WI38 (cell line): ENCODE measurements at regions not wholly inside any gene's neighbourhood (a gene's known extent, or its start where the extent isn't known, plus 50 kb on each side); places are given as distances from the start of the nearest gene placed in this dataset.

Source experiments
- H3K4me3 ChIP-seq: 2 replicates; pipeline ENCODE4 v1.5.1; 2011; ENCODE audit warnings: low read depth, mild to moderate bottlenecking, control low read depth, low read length
- TF ChIP-seq, protein P1 (sequence below): IDR thresholded peaks from 2 replicates; pipeline ENCODE4 v1.5.1; 2012; ENCODE audit warnings: low read depth, mild to moderate bottlenecking, control low read depth, low read length

DNA sequence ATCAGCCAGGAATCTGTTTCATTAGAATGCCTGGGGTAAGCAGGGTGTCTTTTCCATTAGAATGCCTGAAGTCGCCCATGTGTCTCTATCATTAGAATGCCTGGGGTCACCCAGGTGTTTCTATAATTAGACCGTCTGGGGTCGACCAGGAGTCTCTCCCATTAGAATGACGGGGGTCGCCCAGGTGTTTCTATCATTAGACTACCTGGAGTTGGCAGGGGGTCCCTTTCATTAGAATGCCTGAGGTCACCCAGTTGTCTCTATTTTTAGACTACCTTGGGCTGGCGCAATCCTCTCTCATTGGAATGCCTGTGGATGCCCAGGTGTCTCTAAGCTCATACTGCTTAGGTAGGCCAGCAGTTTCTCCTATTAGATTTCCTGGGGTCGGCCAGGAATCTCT lies 1447.6 kb downstream of the UQCRFS1 start:
- H3K4me3 ChIP-seq: no peak overlapping the region

DNA sequence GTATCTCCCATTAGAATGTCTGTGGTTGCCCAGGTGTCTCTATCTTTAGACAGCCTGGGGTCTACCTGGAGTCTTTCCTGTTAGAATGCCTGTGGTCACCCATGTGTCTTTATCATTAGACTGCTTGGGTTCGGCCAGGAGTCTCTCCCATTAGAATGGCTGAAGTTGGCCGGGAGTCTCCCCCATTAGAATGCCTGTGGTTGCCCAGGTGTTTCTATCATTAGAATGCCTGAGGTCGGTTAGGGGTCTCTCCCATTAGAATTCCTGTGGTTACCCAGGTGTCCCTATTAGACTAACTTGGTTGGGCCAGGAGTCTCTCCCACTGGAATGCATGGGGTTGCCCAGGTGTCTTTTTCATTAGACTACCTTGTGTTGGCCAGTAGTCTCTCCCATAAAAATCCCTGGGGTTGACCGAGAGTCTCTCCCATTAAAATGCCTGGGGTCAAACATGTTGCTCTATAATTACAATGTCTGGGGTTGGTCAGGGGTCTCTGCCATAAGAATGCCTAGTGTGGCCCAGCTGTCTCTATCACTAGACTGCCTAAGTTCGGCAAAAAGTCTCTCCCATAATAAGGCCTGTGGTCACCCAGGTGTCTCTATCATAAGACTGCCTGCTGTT lies 1448.7 kb downstream of the UQCRFS1 start:
- no peak overlapping the region for H3K4me3 ChIP-seq
- TF ChIP-seq, protein P1, sequence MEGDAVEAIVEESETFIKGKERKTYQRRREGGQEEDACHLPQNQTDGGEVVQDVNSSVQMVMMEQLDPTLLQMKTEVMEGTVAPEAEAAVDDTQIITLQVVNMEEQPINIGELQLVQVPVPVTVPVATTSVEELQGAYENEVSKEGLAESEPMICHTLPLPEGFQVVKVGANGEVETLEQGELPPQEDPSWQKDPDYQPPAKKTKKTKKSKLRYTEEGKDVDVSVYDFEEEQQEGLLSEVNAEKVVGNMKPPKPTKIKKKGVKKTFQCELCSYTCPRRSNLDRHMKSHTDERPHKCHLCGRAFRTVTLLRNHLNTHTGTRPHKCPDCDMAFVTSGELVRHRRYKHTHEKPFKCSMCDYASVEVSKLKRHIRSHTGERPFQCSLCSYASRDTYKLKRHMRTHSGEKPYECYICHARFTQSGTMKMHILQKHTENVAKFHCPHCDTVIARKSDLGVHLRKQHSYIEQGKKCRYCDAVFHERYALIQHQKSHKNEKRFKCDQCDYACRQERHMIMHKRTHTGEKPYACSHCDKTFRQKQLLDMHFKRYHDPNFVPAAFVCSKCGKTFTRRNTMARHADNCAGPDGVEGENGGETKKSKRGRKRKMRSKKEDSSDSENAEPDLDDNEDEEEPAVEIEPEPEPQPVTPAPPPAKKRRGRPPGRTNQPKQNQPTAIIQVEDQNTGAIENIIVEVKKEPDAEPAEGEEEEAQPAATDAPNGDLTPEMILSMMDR: no peak

More for the DNA sequence above, 1447.6 kb downstream of the UQCRFS1 start:
- TF ChIP-seq, protein P1: no peak

DNA sequence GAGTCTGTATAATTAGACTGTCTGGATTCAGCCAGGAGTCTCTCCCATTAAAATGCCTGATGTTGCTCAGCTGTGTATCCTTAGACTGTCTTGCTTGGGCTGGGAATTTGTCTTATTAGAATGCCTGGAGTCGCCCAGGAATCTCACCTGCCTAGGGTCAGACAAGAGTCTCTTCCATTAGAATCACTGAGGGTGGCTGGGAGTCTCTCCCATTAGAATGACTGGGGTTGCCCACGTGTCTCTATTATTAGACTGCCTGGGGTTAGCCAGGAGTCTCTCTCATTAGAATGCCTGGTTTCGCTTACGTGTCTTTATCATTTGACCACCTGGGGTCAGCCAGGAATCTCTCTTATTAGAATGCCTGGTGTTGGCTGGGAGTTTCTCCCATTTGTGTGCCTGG lies 1450.0 kb downstream of the UQCRFS1 start:
- TF ChIP-seq, protein P1: no peak
- no peak overlapping the region for H3K4me3 ChIP-seq

DNA sequence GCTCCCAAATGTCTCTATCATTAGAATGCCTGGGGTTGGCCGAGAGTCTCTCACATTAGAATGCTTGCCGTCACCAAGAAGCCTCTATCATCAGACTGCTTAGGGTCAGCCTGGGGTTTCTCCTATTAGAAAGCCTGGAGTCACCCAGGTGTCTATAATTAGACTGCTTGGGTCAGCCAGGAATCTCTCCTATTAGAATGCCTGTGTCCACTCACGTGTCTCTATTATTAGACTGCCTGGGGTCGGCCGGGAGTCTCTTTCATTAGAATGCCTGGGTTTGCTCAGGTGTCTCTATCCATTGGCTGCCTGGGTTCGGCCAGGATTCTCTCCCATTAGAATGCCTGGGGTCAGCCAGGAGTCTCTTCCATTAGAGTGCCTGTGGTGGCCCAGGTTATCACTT lies 1453.1 kb downstream of the UQCRFS1 start:
- no peak overlapping the region for H3K4me3 ChIP-seq
- TF ChIP-seq, protein P1: no peak

DNA sequence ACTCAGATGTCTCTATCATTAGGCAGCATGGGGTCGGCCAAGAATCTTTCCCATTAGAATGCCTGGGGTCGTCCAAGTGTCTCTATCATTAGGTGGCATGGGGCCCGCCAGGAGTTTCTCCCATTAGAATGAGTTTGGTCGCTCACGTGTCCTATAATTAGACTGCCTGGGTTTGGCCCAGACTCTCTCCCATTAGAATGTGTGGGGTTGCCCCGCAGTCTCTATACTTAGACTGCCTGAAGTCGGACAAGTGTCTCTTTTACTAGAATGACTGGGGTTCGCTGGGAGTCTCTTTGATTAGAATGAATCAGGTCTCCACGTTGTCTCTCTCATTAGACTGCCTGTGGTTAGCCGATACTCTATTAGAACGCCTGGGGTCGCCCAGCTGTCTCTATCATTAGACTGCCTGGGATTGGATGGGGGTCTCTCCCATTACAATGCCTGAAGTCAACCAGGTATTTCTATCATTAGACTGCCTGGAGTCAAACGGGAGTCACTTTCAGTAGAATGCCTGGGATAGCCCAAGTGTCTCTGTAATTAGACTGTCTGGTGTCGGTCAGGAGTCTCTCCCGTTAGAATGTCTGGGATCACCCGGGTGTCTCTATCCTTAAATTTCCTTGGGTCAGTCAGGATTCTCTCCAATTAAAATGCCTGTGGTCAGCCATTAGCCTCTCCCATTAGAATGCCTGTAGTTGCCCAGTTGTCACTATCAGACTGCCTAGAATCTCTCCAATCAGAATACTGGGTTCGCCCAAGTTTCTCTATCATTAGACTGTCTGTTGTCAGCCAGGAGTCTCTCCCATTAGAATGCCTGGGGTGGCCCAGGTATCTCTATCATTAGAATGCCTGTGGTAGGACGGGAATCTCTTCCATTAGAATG lies 1454.1 kb downstream of the UQCRFS1 start:
- TF ChIP-seq, protein P1: no peak

DNA sequence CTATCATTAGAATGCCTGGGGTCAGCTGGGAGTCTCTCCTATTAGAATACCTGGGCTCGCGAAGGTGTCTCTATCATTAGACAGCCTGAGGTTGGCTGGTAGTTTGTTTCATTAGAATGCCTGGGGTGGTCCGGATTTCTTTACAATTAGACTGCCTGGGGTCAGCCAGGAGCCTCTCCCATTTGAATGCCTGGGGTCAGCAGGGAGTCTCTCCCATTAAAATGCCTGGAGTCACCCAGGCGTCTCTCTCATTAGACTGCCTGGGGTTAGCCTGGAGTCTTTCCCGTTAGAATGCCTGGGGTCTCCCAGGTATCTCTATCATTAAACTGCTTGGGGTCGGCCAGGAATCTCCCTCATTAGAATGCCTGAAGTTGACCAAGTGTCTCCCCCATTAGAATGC lies 1458.3 kb downstream of the UQCRFS1 start:
- TF ChIP-seq, protein P1: no peak
- no peak overlapping the region for H3K4me3 ChIP-seq

More for the DNA sequence above, 1454.1 kb downstream of the UQCRFS1 start:
- H3K4me3 ChIP-seq: no peak overlapping the region

DNA sequence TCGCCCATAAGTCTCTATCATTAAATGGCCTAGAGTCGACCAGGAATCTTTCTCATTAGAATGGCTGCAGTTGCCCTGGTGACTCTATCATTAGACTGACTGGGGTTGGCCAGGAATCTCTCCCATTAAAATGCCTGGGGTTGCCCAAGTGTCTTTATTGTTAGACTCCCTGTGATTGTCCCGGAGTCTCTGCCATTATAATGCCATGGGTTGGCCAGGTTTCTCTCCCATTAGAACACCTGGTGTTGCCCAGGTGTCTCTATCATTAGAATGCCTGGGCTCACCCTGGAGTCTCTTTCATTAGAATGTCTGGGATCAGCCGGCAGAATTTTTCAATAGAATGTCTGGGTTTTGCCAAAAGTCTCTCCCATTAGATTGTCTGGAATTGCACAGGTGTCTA lies 1459.3 kb downstream of the UQCRFS1 start:
- TF ChIP-seq, protein P1: no peak

More for the DNA sequence above, 1459.3 kb downstream of the UQCRFS1 start:
- no peak overlapping the region for H3K4me3 ChIP-seq
